ENCODE measurements at regions not wholly inside any gene's neighbourhood (a gene's known extent, or its start where the extent isn't known, plus 50 kb on each side); places are given as distances from the start of the nearest gene placed in this dataset.

DNA sequence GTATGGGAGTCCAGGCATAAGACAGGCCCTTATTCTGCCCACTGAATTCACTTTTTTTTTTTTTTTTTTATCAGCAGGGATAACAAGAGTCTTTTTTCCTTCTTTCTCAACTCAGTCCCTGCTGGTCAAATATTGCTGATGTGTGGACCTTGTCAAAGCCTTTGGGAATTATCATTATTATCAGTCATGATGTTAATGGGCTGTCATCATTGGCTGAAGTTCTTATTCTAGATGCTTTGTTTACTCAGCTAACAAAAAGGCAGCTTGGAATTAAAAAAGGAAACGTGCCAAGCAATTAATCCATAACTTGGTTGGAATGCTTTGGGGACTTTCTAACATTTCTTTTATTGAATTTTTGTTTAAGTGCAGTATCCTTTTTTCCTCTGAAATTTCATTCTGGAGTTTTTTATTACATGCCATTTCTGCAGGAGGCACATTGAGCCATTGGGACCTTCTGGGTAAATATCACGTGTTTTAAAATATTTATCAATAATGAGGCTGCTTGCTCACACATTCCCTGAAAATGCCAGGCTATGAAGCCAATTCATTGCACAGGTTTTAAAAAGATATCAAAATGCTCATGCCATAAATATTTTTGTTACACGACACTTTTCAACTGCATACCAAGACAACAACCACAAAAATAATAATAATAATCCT, 246.3 kb downstream of the TXNL1 start:
- DNase-seq (ENCODE audit: low read depth, low spot score) = no peak
- POLR2A ChIA-PET = no interaction called here

DNA sequence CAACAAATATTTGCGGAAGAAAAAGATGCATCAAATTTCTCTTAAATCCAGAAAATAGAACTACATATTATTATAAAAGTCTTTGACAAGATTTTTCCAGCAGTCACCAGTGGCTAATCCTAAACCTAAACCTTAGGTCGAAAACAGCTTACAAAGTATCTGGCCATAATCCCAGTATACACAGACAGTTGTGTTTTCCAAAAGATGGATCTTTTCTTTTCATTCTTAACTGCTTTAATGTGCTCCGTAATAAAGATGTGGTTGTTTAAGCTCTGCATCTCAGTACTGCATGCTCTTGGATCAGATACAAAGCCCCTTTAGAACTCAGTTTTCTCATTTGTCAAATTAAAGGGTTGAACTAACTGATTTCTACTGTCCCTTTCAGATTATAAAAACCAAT, 247.8 kb downstream of the TXNL1 start:
- H3K4me3 ChIP-seq (ENCODE audit: low read depth, low read length) = no peak overlapping the region
- no peak for DNase-seq (ENCODE audit: low read depth, low spot score)
- H3K27me3 ChIP-seq (ENCODE audit: control insufficient read depth, insufficient read depth, low read length) = no peaks in the 10 kb centered on the region
- ChIA-PET POLR2A (no interaction called here), CTCF (no interaction called here)
- H3K27ac ChIP-seq (ENCODE audit: low read depth, low read length) = no peak overlapping the region
- no peak for TF ChIP-seq CTCF (IDR thresholded peaks at IDR 0.05; ENCODE audit: low read depth, low read length)
- H3K9me3 ChIP-seq (ENCODE audit: control insufficient read depth, insufficient read depth, low read length) = no peaks in the 10 kb centered on the region

More for the DNA sequence above, 246.3 kb downstream of the TXNL1 start:
- Histone ChIP-seq H3K4me3 (ENCODE audit: low read depth, low read length) (no peak overlapping the region), H3K9me3 (ENCODE audit: control insufficient read depth, insufficient read depth, low read length) (no peaks in the 10 kb centered on the region), H3K27ac (ENCODE audit: low read depth, low read length) (no peak overlapping the region), H3K27me3 (ENCODE audit: control insufficient read depth, insufficient read depth, low read length) (no peaks in the 10 kb centered on the region)
- no peak for TF ChIP-seq CTCF (IDR thresholded peaks at IDR 0.05; ENCODE audit: low read depth, low read length)
- CTCF ChIA-PET = no interaction called here

DNA sequence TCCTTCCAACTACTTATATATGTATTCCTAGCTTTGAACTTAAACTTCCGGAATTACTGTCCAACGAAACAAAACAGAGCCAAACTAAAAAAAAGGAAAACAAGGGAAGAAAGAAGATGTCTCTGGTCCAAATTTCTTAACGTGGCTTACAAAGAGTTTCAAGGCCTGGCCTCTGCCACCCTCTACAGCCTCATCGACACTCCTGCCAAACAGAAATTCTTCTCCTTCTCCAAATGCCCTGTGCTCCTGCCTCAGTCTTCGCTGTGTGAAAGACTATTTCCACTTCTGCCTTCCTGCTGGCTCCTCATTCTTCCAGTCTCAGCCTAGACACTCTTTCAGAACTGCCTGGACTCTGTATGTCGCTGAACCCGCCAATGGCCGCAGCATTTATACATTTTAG, 249.2 kb downstream of the TXNL1 start:
- ChIA-PET POLR2A (interaction anchor here (0.6 kb wide), 1 partner anchor 321 kb away, joined by 3 read pairs; no protein-coding TSS in a partner anchor), CTCF (interaction anchor here (0.7 kb wide), 2 partner anchors 12 to 1039 kb away, joined by 3 read pairs; no protein-coding TSS in a partner anchor)
- no peaks in the 10 kb centered on the region for H3K27me3 ChIP-seq (ENCODE audit: control insufficient read depth, insufficient read depth, low read length)
- no peak overlapping the region for H3K27ac ChIP-seq (ENCODE audit: low read depth, low read length)
- peak; percentile 28; the same call in 1 of the 2 replicates for TF ChIP-seq CTCF (IDR thresholded peaks at IDR 0.05; ENCODE audit: low read depth, low read length)
- DNase-seq (ENCODE audit: low read depth, low spot score) = no peak
- H3K9me3 ChIP-seq (ENCODE audit: control insufficient read depth, insufficient read depth, low read length) = no peaks in the 10 kb centered on the region
- H3K4me3 ChIP-seq (ENCODE audit: low read depth, low read length) = no peak overlapping the region

GRCh38 chr18:56388571-56388970, 249.8 kb downstream of the TXNL1 start:
- ChIA-PET POLR2A (interaction anchor here (0.6 kb wide), 1 partner anchor 321 kb away, joined by 3 read pairs; no protein-coding TSS in a partner anchor), CTCF (interaction anchor here (0.7 kb wide), 2 partner anchors 12 to 1038 kb away, joined by 3 read pairs; no protein-coding TSS in a partner anchor)
- no peak for TF ChIP-seq CTCF (IDR thresholded peaks at IDR 0.05; ENCODE audit: low read depth, low read length)
- H3K4me3 ChIP-seq (ENCODE audit: low read depth, low read length) = no peak overlapping the region
- no peaks in the 10 kb centered on the region for H3K9me3 ChIP-seq (ENCODE audit: control insufficient read depth, insufficient read depth, low read length)
- H3K27ac ChIP-seq (ENCODE audit: low read depth, low read length) = no peak overlapping the region
- no peak for DNase-seq (ENCODE audit: low read depth, low spot score)
- H3K27me3 ChIP-seq (ENCODE audit: control insufficient read depth, insufficient read depth, low read length) = no peaks in the 10 kb centered on the region

GRCh38 chr18:56386856-56387255, 251.5 kb downstream of the TXNL1 start:
- no peak overlapping the region for H3K4me3 ChIP-seq (ENCODE audit: low read depth, low read length)
- no peaks in the 10 kb centered on the region for H3K9me3 ChIP-seq (ENCODE audit: control insufficient read depth, insufficient read depth, low read length)
- TF ChIP-seq CTCF (IDR thresholded peaks at IDR 0.05; ENCODE audit: low read depth, low read length) = no peak
- DNase-seq (ENCODE audit: low read depth, low spot score) = no peak
- no peaks in the 10 kb centered on the region for H3K27me3 ChIP-seq (ENCODE audit: control insufficient read depth, insufficient read depth, low read length)
- POLR2A ChIA-PET = no interaction called here
- H3K27ac ChIP-seq (ENCODE audit: low read depth, low read length) = no peak overlapping the region
- CTCF ChIA-PET = interaction anchor here (1.4 kb wide), 1 partner anchor 9 kb away, joined by 3 read pairs; no protein-coding TSS in a partner anchor

Measured in AG04450 (cell line).